Cardiac fibroblast (primary cell): ENCODE measurements at regions not wholly inside any gene's neighbourhood (a gene's known extent, or its start where the extent isn't known, plus 50 kb on each side); places are given as distances from the start of the nearest gene placed in this dataset.

ENCODE experiments used
- DNase-seq, 2 donors: peaks; one replicate each; pipeline versions ENCODE4 v3.0.0 to v3.0.0-alpha.2; 2010; ENCODE audit warnings: low read depth in 2 of 2
- H3K4me3 ChIP-seq, 2 donors: replicated peaks in 1 of 2; 1 replicate in 1 of 2; 2 replicates in 1 of 2; pipeline ENCODE4 v1.5.1; 2011; ENCODE audit warnings: low read depth in 2 of 2, low read length in 2 of 2, mild to moderate bottlenecking in 2 of 2, moderate library complexity in 1 of 2
- CTCF ChIP-seq: IDR thresholded peaks from one replicate; pipeline ENCODE4 v1.5.1; 2011; ENCODE audit warnings: low read depth, mild to moderate bottlenecking, low read length, inconsistent platforms

- H3K4me3 ChIP-seq, result no peak overlapping the region
- no peak for TF ChIP-seq CTCF
- no peak for DNase-seq
Observed at GRCh38 chr6:22476811-22477390, 92.5 kb upstream of the HDGFL1 start.

GRCh38 chr6:22497276-22497675 is 72.1 kb upstream of the HDGFL1 start:
- no peak for TF ChIP-seq CTCF
- no peak overlapping the region for H3K4me3 ChIP-seq
- DNase-seq, result no peak

- TF ChIP-seq CTCF, result no peak
- no peak overlapping the region for H3K4me3 ChIP-seq
Observed at GRCh38 chr6:22499815-22500214, 69.6 kb upstream of the HDGFL1 start.

GRCh38 chr6:22506496-22506895 is 62.9 kb upstream of the HDGFL1 start:
- no peak for TF ChIP-seq CTCF
- DNase-seq, result no peak
- no peak overlapping the region for H3K4me3 ChIP-seq

More at GRCh38 chr6:22499815-22500214, 69.6 kb upstream of the HDGFL1 start:
- DNase-seq, result no peak

- peak; percentile 46 to 65 for DNase-seq
- no peak overlapping the region for H3K4me3 ChIP-seq
- TF ChIP-seq CTCF, result no peak
Observed at GRCh38 chr6:22512686-22513427, 56.5 kb upstream of the HDGFL1 start.

GRCh38 chr6:22513667-22514066 is 55.7 kb upstream of the HDGFL1 start:
- no peak for DNase-seq
- H3K4me3 ChIP-seq, result no peak overlapping the region
- no peak for TF ChIP-seq CTCF

- H3K4me3 ChIP-seq, result no peak overlapping the region
- TF ChIP-seq CTCF, result no peak
- DNase-seq, result no peak
Observed at GRCh38 chr6:22519237-22519636, 50.1 kb upstream of the HDGFL1 start.
